VCaP (cell line): ENCODE measurements at regions not wholly inside any gene's neighbourhood (a gene's known extent, or its start where the extent isn't known, plus 50 kb on each side); places are given as distances from the start of the nearest gene placed in this dataset.

Source experiments
- H3K27ac ChIP-seq: fragments of 450-650 bp; 2 replicates; pipeline ENCODE4 v1.5.1; 2017
- TF ChIP-seq, protein P1 (sequence below): fragments of 450-650 bp; conservative IDR thresholded peaks from 2 replicates; pipeline ENCODE4 v1.5.1; 2017; ENCODE audit warnings: mild to moderate bottlenecking, moderate library complexity

- TF ChIP-seq, protein P1, sequence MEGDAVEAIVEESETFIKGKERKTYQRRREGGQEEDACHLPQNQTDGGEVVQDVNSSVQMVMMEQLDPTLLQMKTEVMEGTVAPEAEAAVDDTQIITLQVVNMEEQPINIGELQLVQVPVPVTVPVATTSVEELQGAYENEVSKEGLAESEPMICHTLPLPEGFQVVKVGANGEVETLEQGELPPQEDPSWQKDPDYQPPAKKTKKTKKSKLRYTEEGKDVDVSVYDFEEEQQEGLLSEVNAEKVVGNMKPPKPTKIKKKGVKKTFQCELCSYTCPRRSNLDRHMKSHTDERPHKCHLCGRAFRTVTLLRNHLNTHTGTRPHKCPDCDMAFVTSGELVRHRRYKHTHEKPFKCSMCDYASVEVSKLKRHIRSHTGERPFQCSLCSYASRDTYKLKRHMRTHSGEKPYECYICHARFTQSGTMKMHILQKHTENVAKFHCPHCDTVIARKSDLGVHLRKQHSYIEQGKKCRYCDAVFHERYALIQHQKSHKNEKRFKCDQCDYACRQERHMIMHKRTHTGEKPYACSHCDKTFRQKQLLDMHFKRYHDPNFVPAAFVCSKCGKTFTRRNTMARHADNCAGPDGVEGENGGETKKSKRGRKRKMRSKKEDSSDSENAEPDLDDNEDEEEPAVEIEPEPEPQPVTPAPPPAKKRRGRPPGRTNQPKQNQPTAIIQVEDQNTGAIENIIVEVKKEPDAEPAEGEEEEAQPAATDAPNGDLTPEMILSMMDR = no peak
- no peak overlapping the region for H3K27ac ChIP-seq
Observed at GRCh38 chr20:11712639-11713160, 205.0 kb upstream of the BTBD3 start.

GRCh38 chr20:11714886-11715285, 202.8 kb upstream of the BTBD3 start:
- no peak overlapping the region for H3K27ac ChIP-seq
- TF ChIP-seq, protein P1 = no peak

- TF ChIP-seq, protein P1 = peak; percentile 38; the same call in 1 of the 2 replicates
- no peak overlapping the region for H3K27ac ChIP-seq
Observed at GRCh38 chr20:11716239-11716944, 201.3 kb upstream of the BTBD3 start.

DNA sequence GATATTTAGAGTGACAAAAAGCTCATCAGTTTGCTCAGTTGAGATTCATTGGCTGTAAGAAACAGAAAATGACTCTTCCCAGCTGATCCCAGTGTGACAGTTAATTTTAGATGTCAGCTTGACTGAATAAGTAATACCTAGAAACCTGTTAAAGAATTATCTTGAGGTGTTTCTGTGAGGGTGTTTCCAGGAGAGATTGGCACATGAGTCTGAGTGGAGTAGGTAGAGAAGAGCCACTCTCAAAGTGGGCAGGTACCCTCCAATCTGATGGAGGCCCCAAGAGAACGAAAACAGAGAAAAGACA, 200.8 kb upstream of the BTBD3 start:
- TF ChIP-seq, protein P1 = no peak
- H3K27ac ChIP-seq = no peak overlapping the region

- no peak overlapping the region for H3K27ac ChIP-seq
- TF ChIP-seq, protein P1 = no peak
Observed at GRCh38 chr20:11717562-11717961, 200.1 kb upstream of the BTBD3 start.

- TF ChIP-seq, protein P1 = no peak
- H3K27ac ChIP-seq = no peak overlapping the region
Observed at GRCh38 chr20:11718474-11719094, 199.1 kb upstream of the BTBD3 start.

- TF ChIP-seq, protein P1 = no peak
- H3K27ac ChIP-seq = no peak overlapping the region
Observed at GRCh38 chr20:11719153-11719552, 198.5 kb upstream of the BTBD3 start.
